ENCODE measurements at regions not wholly inside any gene's neighbourhood (a gene's known extent, or its start where the extent isn't known, plus 50 kb on each side); places are given as distances from the start of the nearest gene placed in this dataset.
"Not testable (repeated sequence)": the region's sequence is repeated elsewhere in the genome, so short reads cannot be mapped to it uniquely, and the experiment has no call there.

- H3K4ac ChIP-seq (ENCODE audit: low read depth, low read length); H2BK5ac ChIP-seq (ENCODE audit: low read depth, low read length, poor library complexity, severe bottlenecking); ATAC-seq (ENCODE audit: low read depth); H3K14ac ChIP-seq (replicated peaks; ENCODE audit: low read depth, low read length); H3K27me3 ChIP-seq (ENCODE audit: control insufficient read depth, insufficient read depth, low read length); H2BK20ac ChIP-seq (ENCODE audit: low read depth, low read length); BruUV-seq (replicated peaks); H2BK15ac ChIP-seq (ENCODE audit: low read depth, low read length); H2AFZ ChIP-seq (replicated peaks; ENCODE audit: low read length, poor library complexity); H3K79me1 ChIP-seq (ENCODE audit: low read depth in 1 of 2, low read length in 2 of 2); H4K91ac ChIP-seq (ENCODE audit: insufficient read depth, low read depth, low read length); POLR2A ChIA-PET (ENCODE audit: unreplicated experiment); H2AK9ac ChIP-seq (replicated peaks; ENCODE audit: low read depth, low read length, poor library complexity); in situ Hi-C loops (cut with MboI; ENCODE audit: low sequenced_read_pairs); dilution Hi-C loops (cut with HindIII; ENCODE audit: low sequenced_read_pairs, unreplicated experiment); H3K9me1 ChIP-seq (ENCODE audit: insufficient read depth, low read length); H3K4me3 ChIP-seq (ENCODE audit: insufficient read depth, low read depth, low read length); H3K4me2 ChIP-seq (ENCODE audit: low read depth, low read length); CTCF ChIA-PET; H3K9me3 ChIP-seq (ENCODE audit: control insufficient read depth, insufficient read depth, low read length); H3K23ac ChIP-seq (ENCODE audit: low read depth, low read length); H3K56ac ChIP-seq (ENCODE audit: extremely low read depth, insufficient read depth, low read length); H3K9ac ChIP-seq (ENCODE audit: low read depth, low read length); DNase-seq; H4K8ac ChIP-seq (ENCODE audit: low read depth in 2 of 2, low read length in 2 of 2); H4K20me1 ChIP-seq (ENCODE audit: insufficient read depth, low read length); intact Hi-C loops (cut with micrococcal nuclease); H3K36me3 ChIP-seq (ENCODE audit: control insufficient read depth, insufficient read depth, low read length): not testable (repeated sequence)
- Histone ChIP-seq H3K4me1 (ENCODE audit: control insufficient read depth, insufficient read depth, low read length) (peaks cover 12% of the 10 kb centered on the region), H2BK120ac (ENCODE audit: low read depth, low read length) (peak overlapping the region; percentile 20; the same call in 1 of the 2 replicates), H3K18ac (ENCODE audit: low read depth, low read length) (0 out of 2 replicates have a peak overlapping the region, but pooled peaks have one; percentile 20), H4K5ac (ENCODE audit: low read depth, low read length) (peak overlapping the region; percentile 35; the same call in 1 of the 2 replicates), H3K27ac (ENCODE audit: insufficient read depth, low read length) (peak overlapping the region; percentile 14; the same call in 1 of the 2 replicates), H2AK5ac (ENCODE audit: low read depth, low read length) (peak overlapping the region; percentile 40; the same call in 1 of the 2 replicates)
- 96% methylated on average over 7 of the region's 12 CpGs; no CpG with 5 or more reads in 1 of the 2 experiments for WGBS, 2 experiments (ENCODE audit: extremely low coverage in 2 of 2, insufficient read length in 1 of 2)
Observed at GRCh38 chr2:20502496-20502895, 55.6 kb downstream of the RHOB start.
